ENCODE measurements at regions not wholly inside any gene's neighbourhood (a gene's known extent, or its start where the extent isn't known, plus 50 kb on each side); places are given as distances from the start of the nearest gene placed in this dataset.
"Not testable (repeated sequence)": the region's sequence is repeated elsewhere in the genome, so short reads cannot be mapped to it uniquely, and the experiment has no call there.

DNA sequence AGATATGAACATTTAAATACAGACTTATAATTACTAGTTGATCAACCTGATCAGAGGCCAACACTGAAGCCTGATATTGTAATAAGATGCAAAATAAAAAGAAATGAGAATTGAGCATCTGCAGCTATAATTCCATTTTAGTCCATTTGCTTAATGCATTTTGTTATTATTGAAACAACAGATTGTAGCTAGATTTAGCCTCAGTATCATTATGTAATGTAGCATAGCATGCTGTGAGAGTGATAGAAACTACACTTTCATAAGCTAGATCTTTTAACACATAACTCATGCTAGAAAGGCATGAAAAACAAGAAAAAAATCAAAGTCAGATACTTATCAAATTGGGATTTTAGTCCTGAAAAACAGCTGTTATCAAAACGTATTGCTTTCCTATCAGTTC is 292.7 kb upstream of the ADARB2 start:
- no peak for DNase-seq
- H3K9me3 ChIP-seq, result no peaks in the 10 kb centered on the region
- TF ChIP-seq POLR2A (IDR thresholded peaks at IDR 0.05), result no peak
- TF ChIP-seq, protein P1, sequence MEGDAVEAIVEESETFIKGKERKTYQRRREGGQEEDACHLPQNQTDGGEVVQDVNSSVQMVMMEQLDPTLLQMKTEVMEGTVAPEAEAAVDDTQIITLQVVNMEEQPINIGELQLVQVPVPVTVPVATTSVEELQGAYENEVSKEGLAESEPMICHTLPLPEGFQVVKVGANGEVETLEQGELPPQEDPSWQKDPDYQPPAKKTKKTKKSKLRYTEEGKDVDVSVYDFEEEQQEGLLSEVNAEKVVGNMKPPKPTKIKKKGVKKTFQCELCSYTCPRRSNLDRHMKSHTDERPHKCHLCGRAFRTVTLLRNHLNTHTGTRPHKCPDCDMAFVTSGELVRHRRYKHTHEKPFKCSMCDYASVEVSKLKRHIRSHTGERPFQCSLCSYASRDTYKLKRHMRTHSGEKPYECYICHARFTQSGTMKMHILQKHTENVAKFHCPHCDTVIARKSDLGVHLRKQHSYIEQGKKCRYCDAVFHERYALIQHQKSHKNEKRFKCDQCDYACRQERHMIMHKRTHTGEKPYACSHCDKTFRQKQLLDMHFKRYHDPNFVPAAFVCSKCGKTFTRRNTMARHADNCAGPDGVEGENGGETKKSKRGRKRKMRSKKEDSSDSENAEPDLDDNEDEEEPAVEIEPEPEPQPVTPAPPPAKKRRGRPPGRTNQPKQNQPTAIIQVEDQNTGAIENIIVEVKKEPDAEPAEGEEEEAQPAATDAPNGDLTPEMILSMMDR (IDR thresholded peaks at IDR 0.05), result no peak
- no peak overlapping the region for H3K4me3 ChIP-seq
- H3K4me1 ChIP-seq, result no peaks in the 10 kb centered on the region
- H3K27me3 ChIP-seq, result no peaks in the 10 kb centered on the region
- no peak overlapping the region for H3K27ac ChIP-seq
- no peaks in the 10 kb centered on the region for H3K36me3 ChIP-seq

DNA sequence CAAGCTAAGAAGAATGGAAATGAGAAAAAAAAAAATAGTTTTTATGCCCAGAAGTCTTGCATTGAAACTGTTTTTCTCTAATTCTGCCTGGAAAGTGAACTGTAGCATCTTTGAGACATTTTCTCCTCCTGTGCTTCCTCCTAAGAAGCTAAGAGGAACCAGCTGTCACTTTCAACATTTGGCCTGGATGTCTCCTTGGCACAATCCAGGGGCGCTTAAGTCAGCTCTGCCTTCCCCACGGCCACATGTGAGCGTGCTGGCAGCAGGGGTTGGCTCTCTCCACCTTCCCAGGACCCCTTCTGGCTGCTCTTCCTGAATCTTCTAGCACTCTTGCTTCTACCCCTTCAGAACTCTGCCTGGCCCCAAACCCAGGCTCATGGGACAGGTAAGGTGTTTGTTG is 289.6 kb upstream of the ADARB2 start:
- H3K36me3 ChIP-seq, result no peaks in the 10 kb centered on the region

DNA sequence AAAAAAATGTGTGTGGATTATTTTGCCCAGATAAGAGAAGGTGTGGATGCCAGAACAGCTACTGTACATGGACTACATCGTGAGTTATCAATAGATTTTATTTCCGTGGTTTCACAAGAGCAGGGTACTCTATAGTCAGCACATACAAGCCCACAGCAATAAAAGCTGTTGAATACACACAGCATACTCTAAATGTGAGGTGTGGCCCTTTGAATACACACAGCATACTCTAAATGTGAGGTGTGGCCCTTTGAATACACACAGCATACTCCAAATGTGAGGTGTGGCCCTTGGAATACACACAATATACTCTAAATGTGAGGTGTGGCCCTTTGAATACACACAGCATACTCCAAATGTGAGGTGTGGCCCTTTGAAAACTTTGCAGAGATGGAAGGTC is 287.4 kb upstream of the ADARB2 start:
- not testable (repeated sequence) for DNase-seq, H3K27me3 ChIP-seq, H3K4me1 ChIP-seq, H3K27ac ChIP-seq, H3K4me3 ChIP-seq, H3K36me3 ChIP-seq, H3K9me3 ChIP-seq

More for the DNA sequence above, 289.6 kb upstream of the ADARB2 start:
- Histone ChIP-seq H3K4me1 (no peaks in the 10 kb centered on the region), H3K9me3 (no peaks in the 10 kb centered on the region), H3K4me3 (no peak overlapping the region), H3K27me3 (no peaks in the 10 kb centered on the region), H3K27ac (no peak overlapping the region)
- TF ChIP-seq, protein P1 (IDR thresholded peaks at IDR 0.05), result no peak
- DNase-seq, result no peak

DNA sequence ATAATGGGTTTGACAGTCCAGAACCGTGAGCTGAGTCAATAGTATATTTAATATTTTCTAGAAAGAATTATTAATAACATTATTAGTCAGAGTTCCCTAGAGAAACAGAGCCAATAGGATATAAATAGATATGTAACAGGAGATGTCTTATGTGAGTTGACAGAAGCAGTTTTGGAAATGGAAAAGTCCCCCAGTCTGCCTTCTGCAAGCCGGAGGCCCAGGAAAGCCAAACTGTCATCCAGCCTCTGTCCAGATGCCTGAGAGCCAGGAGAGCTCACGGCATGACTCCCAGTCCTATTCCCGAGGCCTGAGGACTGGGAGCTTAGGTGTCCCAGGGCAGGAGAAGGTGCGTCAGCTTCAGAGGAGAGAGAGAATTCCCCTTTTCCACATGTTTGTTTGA is 286.4 kb upstream of the ADARB2 start:
- H3K27me3 ChIP-seq, result no peaks in the 10 kb centered on the region
- TF ChIP-seq POLR2A (IDR thresholded peaks at IDR 0.05), result no peak
- TF ChIP-seq, protein P1 (IDR thresholded peaks at IDR 0.05), result no peak
- no peak for DNase-seq

DNA sequence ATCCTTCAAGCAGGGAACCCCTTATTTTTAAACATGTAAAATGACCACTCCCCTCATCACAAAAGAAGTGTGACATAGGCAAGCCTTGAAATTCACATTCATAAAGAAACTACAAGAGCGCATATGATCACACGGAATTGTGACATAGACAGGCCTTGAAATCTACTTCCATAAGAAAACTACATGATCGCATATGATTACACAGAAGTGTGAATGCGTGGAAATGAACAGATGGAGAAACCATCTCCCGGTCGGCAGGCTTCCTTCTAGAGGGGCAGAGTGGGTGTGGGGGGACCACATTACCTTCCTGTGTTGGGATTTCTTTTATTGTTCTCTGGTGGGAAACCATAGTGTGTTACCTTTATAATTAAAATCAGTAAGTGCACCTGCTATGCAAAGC is 285.1 kb upstream of the ADARB2 start:
- TF ChIP-seq POLR2A (IDR thresholded peaks at IDR 0.05), result no peak
- TF ChIP-seq, protein P1 (IDR thresholded peaks at IDR 0.05), result no peak
- no peak overlapping the region for H3K4me3 ChIP-seq
- no peaks in the 10 kb centered on the region for H3K9me3 ChIP-seq
- no peaks in the 10 kb centered on the region for H3K36me3 ChIP-seq
- no peaks in the 10 kb centered on the region for H3K4me1 ChIP-seq
- no peak overlapping the region for H3K27ac ChIP-seq
- no peak for DNase-seq
- H3K27me3 ChIP-seq, result no peaks in the 10 kb centered on the region

More for the DNA sequence above, 286.4 kb upstream of the ADARB2 start:
- Histone ChIP-seq H3K27ac (no peak overlapping the region), H3K9me3 (no peaks in the 10 kb centered on the region), H3K4me1 (no peaks in the 10 kb centered on the region), H3K36me3 (no peaks in the 10 kb centered on the region), H3K4me3 (no peak overlapping the region)

DNA sequence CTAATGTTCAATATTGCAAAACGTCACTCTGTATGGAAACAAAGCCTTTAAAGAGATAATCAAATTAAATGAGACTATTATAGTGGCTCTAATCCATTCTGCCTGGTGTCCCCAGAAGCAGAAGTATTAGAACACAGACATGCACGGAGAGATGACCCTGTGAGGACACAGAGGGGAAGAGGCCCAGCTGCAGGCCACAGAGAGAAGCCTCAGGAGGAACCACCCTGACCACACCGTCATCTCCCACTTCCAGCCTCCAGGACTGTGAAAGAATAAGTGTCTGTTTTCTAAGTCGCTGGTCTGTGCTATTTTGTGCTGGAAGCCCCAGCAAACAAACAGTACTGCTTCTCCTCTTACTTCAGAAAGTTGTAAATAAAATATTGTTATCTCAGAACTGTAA is 283.5 kb upstream of the ADARB2 start:
- TF ChIP-seq POLR2A (IDR thresholded peaks at IDR 0.05), result no peak
- TF ChIP-seq, protein P1 (IDR thresholded peaks at IDR 0.05), result no peak
- no peaks in the 10 kb centered on the region for H3K36me3 ChIP-seq
- H3K27ac ChIP-seq, result no peak overlapping the region
- no peaks in the 10 kb centered on the region for H3K27me3 ChIP-seq
- no peaks in the 10 kb centered on the region for H3K9me3 ChIP-seq
- no peaks in the 10 kb centered on the region for H3K4me1 ChIP-seq
- no peak overlapping the region for H3K4me3 ChIP-seq
- no peak for DNase-seq
